GM12873 (cell line): ENCODE measurements at regions not wholly inside any gene's neighbourhood (a gene's known extent, or its start where the extent isn't known, plus 50 kb on each side); places are given as distances from the start of the nearest gene placed in this dataset.

Experiments used
- TF ChIP-seq, protein P1 (sequence below): IDR thresholded peaks from 2 replicates; pipeline ENCODE4 v1.5.1; 2012; ENCODE audit warnings: low read depth, mild to moderate bottlenecking, moderate library complexity, low read length, control low read depth; ENCODE audit not compliant: insufficient read depth; ENCODE audit errors: missing control alignments

DNA sequence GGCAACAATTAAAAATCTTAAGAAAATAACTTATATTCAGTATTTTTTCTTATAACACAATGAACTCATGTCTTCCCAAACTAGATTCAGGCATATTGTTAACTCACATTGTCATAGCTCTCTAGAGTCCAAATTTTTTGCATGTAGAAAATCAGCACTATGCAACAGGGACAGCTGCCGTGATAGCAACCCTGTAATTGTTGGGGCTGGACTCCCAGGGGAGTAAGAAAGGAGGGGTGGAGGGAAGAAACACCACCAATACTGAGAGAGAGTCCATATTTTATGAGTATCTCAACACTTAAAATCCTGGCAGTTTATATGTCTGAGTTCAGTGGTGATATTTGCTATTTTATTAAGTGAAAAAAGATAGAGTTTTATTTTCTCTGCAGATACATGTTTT is 89.6 kb upstream of the HS3ST5 start:
- TF ChIP-seq, protein P1, sequence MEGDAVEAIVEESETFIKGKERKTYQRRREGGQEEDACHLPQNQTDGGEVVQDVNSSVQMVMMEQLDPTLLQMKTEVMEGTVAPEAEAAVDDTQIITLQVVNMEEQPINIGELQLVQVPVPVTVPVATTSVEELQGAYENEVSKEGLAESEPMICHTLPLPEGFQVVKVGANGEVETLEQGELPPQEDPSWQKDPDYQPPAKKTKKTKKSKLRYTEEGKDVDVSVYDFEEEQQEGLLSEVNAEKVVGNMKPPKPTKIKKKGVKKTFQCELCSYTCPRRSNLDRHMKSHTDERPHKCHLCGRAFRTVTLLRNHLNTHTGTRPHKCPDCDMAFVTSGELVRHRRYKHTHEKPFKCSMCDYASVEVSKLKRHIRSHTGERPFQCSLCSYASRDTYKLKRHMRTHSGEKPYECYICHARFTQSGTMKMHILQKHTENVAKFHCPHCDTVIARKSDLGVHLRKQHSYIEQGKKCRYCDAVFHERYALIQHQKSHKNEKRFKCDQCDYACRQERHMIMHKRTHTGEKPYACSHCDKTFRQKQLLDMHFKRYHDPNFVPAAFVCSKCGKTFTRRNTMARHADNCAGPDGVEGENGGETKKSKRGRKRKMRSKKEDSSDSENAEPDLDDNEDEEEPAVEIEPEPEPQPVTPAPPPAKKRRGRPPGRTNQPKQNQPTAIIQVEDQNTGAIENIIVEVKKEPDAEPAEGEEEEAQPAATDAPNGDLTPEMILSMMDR: no peak

DNA sequence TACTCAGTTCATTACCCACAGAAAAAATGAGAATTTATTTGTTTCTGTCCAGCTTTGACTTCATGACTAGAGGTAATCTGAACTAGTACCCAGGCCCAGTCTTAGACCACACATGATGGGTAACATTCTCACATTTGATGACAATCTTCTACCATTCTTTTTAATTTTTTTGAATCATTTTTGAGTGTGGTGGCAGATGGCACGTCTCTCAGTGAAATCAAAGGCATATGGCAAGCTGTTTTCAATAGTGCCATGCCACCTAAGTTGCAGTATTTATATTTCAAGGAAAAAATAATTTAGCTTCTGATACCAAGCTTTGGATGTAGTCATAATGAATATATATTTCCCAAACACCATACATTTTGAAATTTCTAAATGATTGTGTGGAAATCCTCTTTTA is 88.8 kb upstream of the HS3ST5 start:
- TF ChIP-seq, protein P1: no peak

DNA sequence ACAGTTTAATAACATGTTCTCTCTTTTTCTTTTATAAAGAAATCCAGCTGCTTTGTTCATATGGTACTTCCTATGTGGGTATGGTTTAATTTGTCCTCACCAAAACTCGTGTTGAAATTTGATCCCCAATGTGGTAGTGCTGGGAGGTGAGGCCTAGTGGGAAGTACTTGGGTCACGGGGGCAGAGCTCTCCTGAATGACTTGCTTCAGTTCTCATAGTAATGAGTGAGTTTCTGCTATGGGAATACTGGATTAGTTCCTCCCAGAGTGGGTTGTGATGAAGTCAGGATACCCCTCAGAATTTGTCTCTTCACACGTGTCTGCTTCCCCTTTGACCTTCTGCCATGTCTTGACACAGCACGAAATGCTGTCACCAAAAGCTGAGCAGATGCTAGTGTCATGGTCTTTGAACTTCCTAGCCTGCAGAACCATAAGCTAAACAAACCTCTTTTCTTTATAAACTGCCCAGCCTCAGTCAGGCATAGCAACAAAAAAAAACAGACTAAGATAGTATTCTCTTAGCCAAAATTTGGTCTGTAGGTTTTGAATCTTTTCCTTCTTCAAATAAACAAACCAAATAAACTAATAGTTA is 87.8 kb upstream of the HS3ST5 start:
- TF ChIP-seq, protein P1: no peak

DNA sequence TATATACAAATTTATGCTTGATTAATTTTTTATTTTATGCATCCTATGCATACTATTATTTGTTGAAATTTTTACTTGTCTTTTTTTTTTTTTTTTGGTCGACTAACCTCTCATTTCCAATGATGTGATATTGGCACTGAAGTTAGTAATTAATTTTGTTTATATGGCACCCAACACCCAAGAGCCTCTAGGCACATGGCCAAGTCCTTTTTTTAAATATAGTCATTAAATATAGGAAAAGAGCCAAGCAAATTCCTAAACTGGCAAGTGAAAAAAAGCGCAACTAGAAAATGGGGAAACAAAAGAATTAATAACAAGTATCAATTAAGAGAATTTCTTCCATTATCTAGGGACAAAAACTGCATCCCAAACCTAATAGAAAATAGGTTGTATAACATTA is 85.5 kb upstream of the HS3ST5 start:
- TF ChIP-seq, protein P1: no peak

DNA sequence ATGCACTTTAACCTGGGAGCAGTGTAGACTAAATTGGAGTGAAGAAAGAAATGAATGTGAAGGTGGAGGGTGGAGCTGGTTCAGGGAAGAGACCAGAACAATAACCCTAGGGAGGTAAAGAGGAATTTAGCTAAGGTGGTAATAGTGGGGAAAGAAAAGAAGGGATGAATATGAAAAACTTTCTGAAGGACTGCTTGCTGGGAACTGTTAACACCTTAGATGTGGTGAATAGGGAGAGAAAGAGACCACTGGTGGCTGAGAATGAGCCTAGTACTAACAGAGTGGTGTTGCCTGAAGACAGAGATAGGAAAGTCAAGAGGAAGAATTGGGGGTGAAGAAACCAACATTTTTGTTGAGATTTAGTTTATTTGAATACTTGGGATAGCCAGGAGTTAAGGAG is 78.4 kb upstream of the HS3ST5 start:
- TF ChIP-seq, protein P1: no peak

DNA sequence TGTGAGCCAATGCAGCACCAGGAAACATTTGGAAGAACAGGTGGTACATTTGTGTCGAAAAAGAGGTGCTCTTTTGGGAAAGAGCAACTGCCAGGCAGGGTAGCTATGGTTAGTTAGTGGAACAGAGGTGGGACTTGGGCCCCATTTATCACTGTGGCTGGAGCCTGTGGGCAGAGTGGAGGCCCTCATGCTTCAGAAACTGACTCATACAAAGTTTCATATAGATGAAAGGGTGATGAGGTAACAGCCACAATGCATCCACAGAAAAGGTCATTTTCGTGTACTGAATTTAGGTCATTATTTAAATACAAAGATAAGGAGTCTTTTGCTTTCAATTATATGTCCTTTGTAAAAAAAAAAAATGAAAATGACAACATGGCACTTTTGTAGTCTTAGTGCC is 76.4 kb upstream of the HS3ST5 start:
- TF ChIP-seq, protein P1: no peak

DNA sequence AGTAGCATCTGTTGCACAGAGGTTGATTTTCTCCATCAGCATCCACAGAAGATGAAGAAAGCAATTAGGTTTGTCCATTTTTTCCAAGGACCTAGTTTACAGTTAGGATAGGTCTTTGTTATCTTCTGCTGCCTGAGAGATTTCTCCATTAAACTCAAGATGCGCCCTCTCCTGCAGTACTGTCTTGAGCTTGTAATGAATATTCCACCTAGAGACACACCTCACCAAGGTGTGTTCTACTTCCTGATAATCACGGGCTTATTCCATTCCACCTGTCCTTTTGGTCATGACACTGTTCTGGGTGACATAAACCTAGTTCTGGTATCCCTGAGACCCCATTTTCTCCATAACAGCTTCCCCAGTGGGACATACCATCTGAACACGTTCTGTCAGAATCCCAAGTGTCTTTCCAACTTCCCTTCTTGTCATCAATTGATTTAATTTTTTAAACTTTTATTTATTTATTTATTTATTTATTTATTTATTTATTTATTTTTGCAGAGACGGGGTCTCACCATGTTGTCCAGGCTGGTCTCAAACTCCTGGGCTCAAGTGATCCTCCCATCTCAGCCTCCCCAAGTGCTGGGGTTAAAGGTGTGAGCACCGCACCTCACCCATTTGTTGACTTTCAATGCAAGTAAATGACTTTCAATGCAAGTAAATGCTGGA is 75.6 kb upstream of the HS3ST5 start:
- TF ChIP-seq, protein P1: no peak
